ENCODE measurements at regions not wholly inside any gene's neighbourhood (a gene's known extent, or its start where the extent isn't known, plus 50 kb on each side); places are given as distances from the start of the nearest gene placed in this dataset.

GRCh38 chr10:120748519-120748918 lies 102.6 kb upstream of the WDR11 start:
- H3K9me3 ChIP-seq (ENCODE audit: low read depth, low read length), result no peaks in the 10 kb centered on the region
- DNase-seq (ENCODE audit: low read depth, low spot score), result no peak
- no peaks in the 10 kb centered on the region for H3K36me3 ChIP-seq (ENCODE audit: insufficient read depth, low read length)
- H3K27ac ChIP-seq, result no peak overlapping the region
- no peak for TF ChIP-seq FOXP2 (optimal IDR thresholded peaks at IDR 0.05; ENCODE audit: control extremely low read depth, extremely low read length, insufficient read depth)
- TF ChIP-seq POLR2AphosphoS5 (IDR thresholded peaks at IDR 0.05; ENCODE audit: borderline replicate concordance, low read depth, low read length), result no peak
- no peak for TF ChIP-seq EZH2 (IDR thresholded peaks at IDR 0.05)
- no peak overlapping the region for H3K4me3 ChIP-seq
- no peak overlapping the region for H3K9ac ChIP-seq (ENCODE audit: insufficient read length)

GRCh38 chr10:120749072-120749471 lies 102.1 kb upstream of the WDR11 start:
- Histone ChIP-seq H3K4me3 (no peak overlapping the region), H3K27ac (no peak overlapping the region), H3K9ac (ENCODE audit: insufficient read length) (no peak overlapping the region), H3K9me3 (ENCODE audit: low read depth, low read length) (no peaks in the 10 kb centered on the region), H3K36me3 (ENCODE audit: insufficient read depth, low read length) (no peaks in the 10 kb centered on the region)
- DNase-seq (ENCODE audit: low read depth, low spot score), result no peak
- TF ChIP-seq FOXP2 (optimal IDR thresholded peaks at IDR 0.05; ENCODE audit: control extremely low read depth, extremely low read length, insufficient read depth) (no peak), EZH2 (IDR thresholded peaks at IDR 0.05) (no peak), POLR2AphosphoS5 (IDR thresholded peaks at IDR 0.05; ENCODE audit: borderline replicate concordance, low read depth, low read length) (no peak)

GRCh38 chr10:120749856-120750566 lies 101.2 kb upstream of the WDR11 start:
- no peaks in the 10 kb centered on the region for H3K9me3 ChIP-seq (ENCODE audit: low read depth, low read length)

GRCh38 chr10:120755771-120756170 lies 95.4 kb upstream of the WDR11 start:
- no peak overlapping the region for H3K27ac ChIP-seq
- no peak overlapping the region for H3K4me3 ChIP-seq
- TF ChIP-seq EZH2 (IDR thresholded peaks at IDR 0.05) (no peak), FOXP2 (optimal IDR thresholded peaks at IDR 0.05; ENCODE audit: control extremely low read depth, extremely low read length, insufficient read depth) (no peak), POLR2AphosphoS5 (IDR thresholded peaks at IDR 0.05; ENCODE audit: borderline replicate concordance, low read depth, low read length) (no peak)
- H3K9ac ChIP-seq (ENCODE audit: insufficient read length), result no peak overlapping the region
- H3K36me3 ChIP-seq (ENCODE audit: insufficient read depth, low read length), result no peaks in the 10 kb centered on the region
- no peak for DNase-seq (ENCODE audit: low read depth, low spot score)
- H3K9me3 ChIP-seq (ENCODE audit: low read depth, low read length), result no peaks in the 10 kb centered on the region

More at GRCh38 chr10:120749856-120750566, 101.2 kb upstream of the WDR11 start:
- H3K27ac ChIP-seq, result no peak overlapping the region
- no peak for TF ChIP-seq FOXP2 (optimal IDR thresholded peaks at IDR 0.05; ENCODE audit: control extremely low read depth, extremely low read length, insufficient read depth)
- TF ChIP-seq POLR2AphosphoS5 (IDR thresholded peaks at IDR 0.05; ENCODE audit: borderline replicate concordance, low read depth, low read length), result no peak
- no peak for TF ChIP-seq EZH2 (IDR thresholded peaks at IDR 0.05)
- no peaks in the 10 kb centered on the region for H3K36me3 ChIP-seq (ENCODE audit: insufficient read depth, low read length)
- no peak overlapping the region for H3K9ac ChIP-seq (ENCODE audit: insufficient read length)
- H3K4me3 ChIP-seq, result no peak overlapping the region
- no peak for DNase-seq (ENCODE audit: low read depth, low spot score)

- no peak overlapping the region for H3K4me3 ChIP-seq
- no peak for TF ChIP-seq EZH2 (IDR thresholded peaks at IDR 0.05)
- no peak for TF ChIP-seq FOXP2 (optimal IDR thresholded peaks at IDR 0.05; ENCODE audit: control extremely low read depth, extremely low read length, insufficient read depth)
- TF ChIP-seq POLR2AphosphoS5 (IDR thresholded peaks at IDR 0.05; ENCODE audit: borderline replicate concordance, low read depth, low read length), result no peak
- DNase-seq (ENCODE audit: low read depth, low spot score), result no peak
- no peaks in the 10 kb centered on the region for H3K36me3 ChIP-seq (ENCODE audit: insufficient read depth, low read length)
- no peak overlapping the region for H3K27ac ChIP-seq
- H3K9me3 ChIP-seq (ENCODE audit: low read depth, low read length), result no peaks in the 10 kb centered on the region
- no peak overlapping the region for H3K9ac ChIP-seq (ENCODE audit: insufficient read length)
Measured at GRCh38 chr10:120760253-120760652, 90.9 kb upstream of the WDR11 start.

GRCh38 chr10:120761951-120762350 lies 89.2 kb upstream of the WDR11 start:
- Histone ChIP-seq H3K4me3 (no peak overlapping the region), H3K36me3 (ENCODE audit: insufficient read depth, low read length) (no peaks in the 10 kb centered on the region), H3K27ac (no peak overlapping the region), H3K9ac (ENCODE audit: insufficient read length) (no peak overlapping the region), H3K9me3 (ENCODE audit: low read depth, low read length) (no peaks in the 10 kb centered on the region)
- no peak for DNase-seq (ENCODE audit: low read depth, low spot score)
- TF ChIP-seq EZH2 (IDR thresholded peaks at IDR 0.05), result no peak

- Histone ChIP-seq H3K36me3 (ENCODE audit: insufficient read depth, low read length) (no peaks in the 10 kb centered on the region), H3K4me3 (no peak overlapping the region), H3K9me3 (ENCODE audit: low read depth, low read length) (no peaks in the 10 kb centered on the region), H3K9ac (ENCODE audit: insufficient read length) (no peak overlapping the region), H3K27ac (no peak overlapping the region)
- TF ChIP-seq POLR2AphosphoS5 (IDR thresholded peaks at IDR 0.05; ENCODE audit: borderline replicate concordance, low read depth, low read length), result no peak
- no peak for TF ChIP-seq EZH2 (IDR thresholded peaks at IDR 0.05)
- no peak for TF ChIP-seq FOXP2 (optimal IDR thresholded peaks at IDR 0.05; ENCODE audit: control extremely low read depth, extremely low read length, insufficient read depth)
- no peak for DNase-seq (ENCODE audit: low read depth, low spot score)
Measured at GRCh38 chr10:120765226-120765803, 85.8 kb upstream of the WDR11 start.

GRCh38 chr10:120768227-120768626 lies 82.9 kb upstream of the WDR11 start:
- DNase-seq (ENCODE audit: low read depth, low spot score), result no peak
- TF ChIP-seq FOXP2 (optimal IDR thresholded peaks at IDR 0.05; ENCODE audit: control extremely low read depth, extremely low read length, insufficient read depth) (no peak), EZH2 (IDR thresholded peaks at IDR 0.05) (no peak), POLR2AphosphoS5 (IDR thresholded peaks at IDR 0.05; ENCODE audit: borderline replicate concordance, low read depth, low read length) (no peak)
- no peak overlapping the region for H3K9ac ChIP-seq (ENCODE audit: insufficient read length)
- no peak overlapping the region for H3K27ac ChIP-seq
- no peaks in the 10 kb centered on the region for H3K9me3 ChIP-seq (ENCODE audit: low read depth, low read length)
- no peaks in the 10 kb centered on the region for H3K36me3 ChIP-seq (ENCODE audit: insufficient read depth, low read length)
- H3K4me3 ChIP-seq, result no peak overlapping the region

- Histone ChIP-seq H3K36me3 (ENCODE audit: insufficient read depth, low read length) (no peaks in the 10 kb centered on the region), H3K4me3 (no peak overlapping the region), H3K9ac (ENCODE audit: insufficient read length) (no peak overlapping the region), H3K27ac (no peak overlapping the region), H3K9me3 (ENCODE audit: low read depth, low read length) (no peaks in the 10 kb centered on the region)
- TF ChIP-seq FOXP2 (optimal IDR thresholded peaks at IDR 0.05; ENCODE audit: control extremely low read depth, extremely low read length, insufficient read depth) (no peak), POLR2AphosphoS5 (IDR thresholded peaks at IDR 0.05; ENCODE audit: borderline replicate concordance, low read depth, low read length) (no peak)
- no peak for DNase-seq (ENCODE audit: low read depth, low spot score)
Measured at GRCh38 chr10:120770496-120770895, 80.7 kb upstream of the WDR11 start.
